HG02852 (cell line): ENCODE measurements at regions not wholly inside any gene's neighbourhood (a gene's known extent, or its start where the extent isn't known, plus 50 kb on each side); places are given as distances from the start of the nearest gene placed in this dataset.
"Not testable (repeated sequence)": the region's sequence is repeated elsewhere in the genome, so short reads cannot be mapped to it uniquely, and the experiment has no call there.

Experiments
- ATAC-seq: cut with Tn5 transposase; IDR thresholded peaks from one replicate; pipeline ENCODE4 v1.9.1; 2021; ENCODE audit warnings: mild to moderate bottlenecking, moderate library complexity; ENCODE audit not compliant: unreplicated experiment

GRCh38 chr22:19660583-19660982 lies 53.7 kb upstream of the SEPTIN5 start:
- ATAC-seq = not testable (repeated sequence)

GRCh38 chr22:19661156-19661555 lies 53.1 kb upstream of the SEPTIN5 start:
- ATAC-seq = no peak

- ATAC-seq = not testable (repeated sequence)
Observed at GRCh38 chr22:19662049-19662684, 52.1 kb upstream of the SEPTIN5 start.

GRCh38 chr22:19663286-19663815 lies 51.0 kb upstream of the SEPTIN5 start:
- no peak for ATAC-seq

- ATAC-seq = no peak
Observed at GRCh38 chr22:19663821-19664355, 50.4 kb upstream of the SEPTIN5 start.

GRCh38 chr22:19664406-19664805 lies 49.9 kb upstream of the SEPTIN5 start:
- ATAC-seq = no peak
